NCI-H510A (cell line): ENCODE measurements at regions not wholly inside any gene's neighbourhood (a gene's known extent, or its start where the extent isn't known, plus 50 kb on each side); places are given as distances from the start of the nearest gene placed in this dataset.
"Not testable (repeated sequence)": the region's sequence is repeated elsewhere in the genome, so short reads cannot be mapped to it uniquely, and the experiment has no call there.

Experiments
- DNase-seq: peaks from one replicate; lab custom pipeline; 2025; lab: John Stamatoyannopoulos, UW

DNA sequence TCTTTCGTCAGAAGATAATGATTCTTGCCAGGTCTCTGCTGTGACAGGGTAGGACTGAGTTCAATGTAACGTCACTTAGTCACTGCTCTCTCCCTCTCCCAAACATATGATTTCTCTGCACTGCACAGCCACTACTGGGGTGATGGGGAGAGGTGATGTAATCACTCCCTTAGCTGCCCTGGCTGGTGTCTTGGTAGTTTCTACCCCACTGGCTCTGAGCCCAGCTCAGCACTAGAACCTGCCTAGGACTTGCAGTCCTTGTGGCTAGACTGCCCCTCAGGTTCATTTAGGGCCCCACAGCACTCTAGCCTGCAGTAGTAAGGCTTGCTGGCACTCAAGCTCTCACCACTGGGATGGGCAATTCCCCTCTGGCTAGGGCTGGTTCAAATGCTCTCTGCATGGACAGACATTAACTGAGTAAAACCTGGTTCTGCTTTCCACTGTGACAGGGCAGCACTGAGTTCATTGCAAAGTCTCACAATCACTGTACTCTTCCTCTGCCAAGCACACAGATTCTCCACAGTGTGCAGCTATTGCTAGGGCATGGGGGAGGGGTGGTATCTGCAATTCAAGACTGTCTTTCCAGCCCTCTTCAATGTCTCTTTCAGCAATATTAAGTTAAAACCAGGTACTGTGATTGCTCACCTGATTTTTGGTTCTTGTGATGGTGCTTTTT, 571.4 kb upstream of the FAT3 start:
- no peak for DNase-seq

DNA sequence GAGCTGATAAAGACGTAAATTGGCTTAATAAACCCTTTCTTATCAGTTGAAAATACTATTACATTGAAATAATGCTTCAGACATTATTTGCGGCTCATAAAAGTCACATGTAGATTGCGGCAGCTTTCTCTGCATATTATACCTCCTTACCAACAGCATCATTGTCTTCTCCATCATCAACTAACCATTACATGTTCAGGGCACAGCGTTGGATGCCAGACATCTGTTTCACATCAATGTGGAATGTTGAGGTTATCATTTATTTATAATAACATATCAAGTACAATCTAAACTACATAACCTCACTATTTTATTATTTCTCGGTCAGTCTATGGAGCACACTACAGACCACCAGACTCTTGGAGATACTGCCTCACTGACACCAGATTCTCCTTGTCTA, 573.8 kb upstream of the FAT3 start:
- DNase-seq, result no peak

DNA sequence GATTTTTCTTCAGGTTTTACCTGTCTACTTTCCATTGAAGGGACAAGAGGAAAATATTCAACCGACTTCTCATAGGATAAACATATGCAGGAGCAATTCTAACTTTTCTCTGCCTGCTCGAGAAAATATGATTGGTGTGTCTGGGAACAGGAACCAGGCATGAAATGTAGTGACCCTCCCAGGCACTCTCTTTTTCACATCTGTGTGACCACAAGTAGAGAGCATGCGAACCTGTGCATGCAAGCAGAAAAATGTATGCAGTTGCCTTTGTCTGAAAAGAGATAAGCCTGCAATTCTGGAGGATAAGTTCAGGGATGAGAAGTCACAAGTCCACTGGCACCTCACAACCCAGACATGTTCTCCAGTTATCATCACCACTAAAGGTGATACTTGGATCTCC, 583.5 kb upstream of the FAT3 start:
- no peak for DNase-seq

DNA sequence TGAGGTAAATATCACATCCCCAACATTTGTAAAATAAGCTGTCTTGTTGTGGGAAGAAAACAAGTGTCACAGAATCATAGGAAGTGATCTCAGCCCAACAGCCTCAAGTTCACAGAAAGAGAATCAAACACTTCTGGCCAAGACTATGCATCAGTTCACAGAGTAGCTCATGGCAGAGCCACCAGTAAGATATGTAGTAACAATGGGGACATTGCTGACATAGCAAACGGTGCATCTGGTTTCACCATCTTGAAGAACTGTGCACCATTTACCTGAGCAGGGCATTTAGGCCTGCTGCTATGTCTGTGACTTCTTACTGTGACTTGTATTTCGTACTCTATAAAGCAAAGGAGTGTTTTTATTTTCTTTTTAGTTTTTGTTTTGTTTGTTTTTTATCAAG, 585.3 kb upstream of the FAT3 start:
- no peak for DNase-seq

DNA sequence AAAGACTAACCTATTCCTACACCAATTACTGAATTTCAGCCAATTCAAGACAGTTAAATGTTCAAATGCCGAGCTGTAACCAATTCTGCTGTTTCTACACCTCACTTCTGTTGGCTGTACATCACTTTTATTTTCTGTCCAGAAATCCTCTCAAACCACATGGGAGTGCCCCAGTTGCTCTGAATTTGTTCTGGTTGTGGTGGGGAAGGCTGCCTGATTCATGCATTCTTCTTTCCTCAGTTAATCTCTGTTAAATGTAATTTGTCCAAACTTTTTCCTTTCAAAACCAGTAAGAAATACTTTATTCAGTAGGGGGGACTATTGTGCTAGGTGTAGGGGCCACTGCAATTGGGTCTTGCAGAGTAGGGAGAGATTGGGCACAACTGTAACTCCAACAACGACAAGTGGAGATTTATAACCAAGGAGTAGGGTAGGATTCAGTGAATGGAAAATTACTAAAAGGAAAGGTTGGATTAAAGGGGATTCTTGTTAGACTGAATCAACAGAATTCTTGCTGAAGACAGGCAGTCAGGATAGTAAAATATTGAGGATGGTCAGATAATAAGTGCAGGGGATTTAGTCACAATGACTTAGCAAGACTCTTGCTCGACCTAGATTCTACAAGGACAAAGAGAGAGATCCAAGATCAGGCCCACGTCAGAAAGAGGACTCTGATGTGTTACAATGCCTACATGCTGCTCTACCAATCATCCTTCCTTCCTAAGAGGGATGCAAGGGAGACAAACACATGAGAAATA, 593.5 kb upstream of the FAT3 start:
- DNase-seq, result no peak

DNA sequence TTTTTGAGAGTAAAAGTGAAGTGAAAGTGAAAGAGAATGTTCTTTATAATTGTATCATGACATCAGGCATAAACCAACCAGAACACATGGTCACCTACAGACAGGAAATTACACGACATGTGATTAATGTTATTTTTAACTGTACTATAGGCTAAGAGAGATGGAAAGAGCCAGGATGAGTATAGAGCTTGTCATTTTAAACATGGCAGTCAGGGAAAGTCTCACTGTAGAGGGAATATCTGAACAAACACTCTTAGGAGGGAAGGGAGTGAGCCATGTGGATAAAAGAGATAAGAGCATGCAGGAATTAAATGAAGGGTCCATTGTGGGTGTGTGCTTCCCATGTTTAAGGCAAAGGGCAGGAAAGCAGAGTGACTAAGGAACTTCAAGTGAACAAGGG, 599.1 kb upstream of the FAT3 start:
- no peak for DNase-seq

DNA sequence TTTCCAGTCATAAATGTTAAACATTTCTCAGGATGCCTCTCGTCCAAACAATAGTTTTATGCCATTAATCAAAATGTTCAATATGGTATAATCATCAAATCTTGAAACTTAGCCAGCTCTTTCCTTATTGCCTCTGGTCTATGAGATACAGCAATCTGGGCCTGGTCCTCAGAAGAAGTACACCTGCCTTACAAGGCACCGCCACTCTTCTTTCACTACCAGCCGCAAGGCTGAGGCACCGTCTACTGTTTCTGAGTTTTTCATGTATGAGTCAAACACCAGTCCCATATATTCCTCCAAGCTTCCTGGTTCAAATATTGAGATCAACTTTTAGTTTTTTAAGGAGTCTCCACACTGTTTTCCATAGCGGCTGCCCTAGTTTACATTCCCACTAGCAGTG, 600.6 kb upstream of the FAT3 start:
- DNase-seq, result no peak

DNA sequence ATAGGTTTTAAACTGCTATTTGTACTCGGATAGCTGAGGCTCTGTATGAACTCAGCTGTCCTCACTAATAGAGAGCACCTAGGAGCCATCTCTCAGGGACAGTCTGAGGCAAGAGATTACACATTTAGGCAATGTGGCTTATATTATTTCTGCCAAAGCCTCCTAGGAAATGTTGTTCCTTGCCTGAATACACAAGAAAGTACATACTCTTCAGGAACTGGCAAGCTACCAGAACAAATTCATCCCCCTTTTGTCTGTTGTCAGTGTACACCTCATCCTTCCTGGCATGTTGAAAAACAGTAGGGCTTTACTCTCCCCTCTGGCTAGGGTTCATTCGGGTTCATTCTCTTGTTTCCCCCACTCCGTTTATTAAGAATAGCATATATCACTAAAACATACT, 615.9 kb upstream of the FAT3 start:
- DNase-seq, result no peak

DNA sequence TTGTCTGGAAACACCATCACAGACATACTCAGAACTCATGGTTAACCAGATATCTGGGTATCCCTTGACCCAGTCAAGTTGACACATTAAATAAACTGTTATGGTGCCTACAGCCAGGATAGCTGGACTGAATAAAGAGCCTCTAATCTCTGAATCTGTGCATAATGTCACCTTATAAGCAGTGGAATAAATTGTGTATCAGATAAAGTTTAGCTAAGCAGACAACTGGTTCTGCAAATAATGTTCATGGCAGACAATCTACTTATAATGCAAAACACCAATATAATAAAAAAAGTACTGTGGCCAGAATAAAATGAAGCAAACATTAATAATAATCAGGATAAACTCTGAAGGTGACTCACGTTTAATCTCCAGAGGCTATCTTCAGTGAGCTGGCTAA, 628.5 kb upstream of the FAT3 start:
- no peak for DNase-seq

DNA sequence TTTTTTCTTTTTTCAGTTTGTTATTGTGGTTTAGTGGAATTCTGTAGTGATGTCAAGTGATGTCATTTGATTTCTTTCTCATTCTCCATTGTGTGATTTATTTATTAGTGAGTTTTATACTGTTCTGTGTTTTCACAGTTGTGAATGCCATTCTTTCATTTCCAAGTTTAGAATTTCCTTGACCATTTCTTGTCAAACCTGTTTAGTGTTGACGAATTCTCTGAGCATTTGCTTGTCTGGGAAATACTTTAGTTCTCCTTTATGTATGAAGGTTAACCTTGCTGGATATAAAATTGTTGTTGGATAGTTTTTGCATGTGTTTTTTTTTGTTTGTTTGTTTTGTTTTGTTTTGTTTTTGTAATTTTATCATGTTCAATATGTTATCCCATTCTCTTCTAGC, 633.6 kb upstream of the FAT3 start:
- no peak for DNase-seq

DNA sequence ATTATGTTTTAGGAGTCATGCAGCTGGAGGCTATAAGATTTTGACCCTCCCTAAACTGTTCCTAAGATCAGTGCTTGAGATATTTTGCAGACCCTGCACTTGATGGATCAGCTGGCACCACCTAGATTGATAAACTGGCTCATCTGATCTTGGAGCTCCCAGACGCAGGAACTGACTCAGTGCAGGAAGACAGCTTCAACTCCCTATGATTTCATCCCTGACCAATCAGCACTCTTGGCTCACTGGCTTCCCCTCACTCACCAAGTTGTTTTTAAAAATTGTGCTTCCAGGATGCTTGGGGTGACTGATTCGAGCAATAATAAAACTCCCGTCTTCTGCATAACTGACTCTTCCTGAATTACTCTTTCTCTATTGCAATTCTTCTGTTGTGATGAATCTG, 637.5 kb upstream of the FAT3 start:
- DNase-seq, result no peak

DNA sequence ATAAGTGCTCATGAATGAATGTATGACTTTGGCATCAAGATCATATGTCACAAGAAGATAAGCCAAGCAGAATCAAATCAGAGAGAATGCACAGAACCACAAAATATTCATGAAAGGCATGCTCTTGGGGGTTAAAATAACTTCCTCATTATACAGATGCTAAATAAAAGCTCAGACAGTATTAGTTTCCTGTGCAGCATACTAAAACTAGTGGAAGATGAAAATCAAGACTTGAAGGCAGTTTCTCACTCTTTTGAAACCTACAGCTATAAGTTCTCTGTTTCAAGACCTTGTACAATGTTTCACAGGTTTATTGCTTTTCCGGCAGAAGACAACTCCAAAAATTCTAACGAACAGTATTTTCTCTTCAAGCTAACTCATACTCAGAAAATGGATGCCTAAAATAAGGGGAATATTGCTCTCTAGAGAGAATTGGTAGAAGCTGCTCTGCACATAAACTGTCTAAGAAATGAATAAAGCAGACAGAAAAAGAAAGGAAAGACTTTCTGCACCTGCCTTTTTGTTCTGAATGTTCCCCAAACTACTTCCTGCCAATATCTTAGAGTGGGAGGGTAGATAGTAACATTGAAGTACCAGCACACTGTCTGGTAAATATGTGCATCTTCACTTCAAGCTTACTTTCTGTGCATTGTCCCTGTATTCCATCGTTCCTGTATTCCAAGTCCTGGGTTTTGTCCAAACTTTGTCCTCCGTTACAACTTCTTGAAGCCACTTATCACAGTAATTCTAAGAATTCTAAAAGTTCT, 639.4 kb upstream of the FAT3 start:
- DNase-seq, result no peak

DNA sequence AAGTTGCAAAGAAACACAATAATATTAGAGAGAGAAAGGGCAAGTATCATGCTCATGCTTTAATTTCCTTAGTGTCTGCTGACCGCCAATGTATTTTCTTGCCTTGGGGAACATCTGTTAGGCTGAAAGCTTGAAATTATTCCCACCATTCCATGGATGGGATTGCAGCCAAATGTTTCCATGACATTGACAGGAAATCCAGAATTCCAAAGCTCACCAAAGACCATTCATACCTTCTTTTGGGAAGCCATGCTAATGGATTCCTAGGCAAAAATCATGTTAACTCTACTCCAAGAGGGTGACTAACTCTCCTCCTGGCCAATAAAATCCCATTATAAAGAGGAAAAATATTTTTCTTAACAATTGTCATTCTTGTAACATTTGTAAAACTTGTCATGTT, 661.4 kb upstream of the FAT3 start:
- no peak for DNase-seq

DNA sequence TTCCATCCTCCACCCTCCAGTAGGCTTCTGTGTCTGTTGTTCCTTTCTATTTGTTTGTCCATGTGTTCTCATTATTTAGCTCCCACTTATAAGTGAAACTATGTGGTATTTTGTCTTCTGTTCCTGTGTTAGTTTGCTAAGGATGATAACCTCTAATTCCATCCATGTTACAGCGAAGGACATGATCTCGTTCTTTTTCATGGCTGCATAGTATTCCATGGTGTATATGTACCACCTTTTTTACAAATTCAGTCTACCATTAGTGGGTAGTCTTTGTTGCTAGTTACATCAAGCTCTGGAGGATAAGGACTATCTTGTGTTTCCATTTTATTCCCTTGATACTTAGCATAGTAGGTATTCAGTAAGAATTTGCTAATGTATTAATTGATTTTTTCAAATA, 664.2 kb upstream of the FAT3 start:
- DNase-seq, result no peak

DNA sequence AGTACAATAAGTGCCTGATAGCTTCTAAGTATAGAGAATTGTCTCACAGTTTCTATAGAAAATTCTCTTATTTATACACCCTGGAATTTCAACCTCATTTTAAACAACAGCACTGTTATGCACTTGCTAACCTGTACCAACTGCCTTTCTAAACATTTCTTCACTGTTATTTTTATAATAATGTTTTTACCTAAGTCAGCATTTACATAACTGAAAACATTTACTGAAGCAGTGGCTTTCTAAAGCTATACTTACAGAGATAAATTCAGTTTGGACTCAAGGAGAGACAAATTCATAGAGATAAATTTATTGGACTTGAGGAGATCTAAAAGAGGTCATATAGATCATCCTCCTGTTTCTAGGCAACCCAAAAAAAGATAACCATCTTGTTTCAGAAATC, 686.6 kb upstream of the FAT3 start:
- no peak for DNase-seq

DNA sequence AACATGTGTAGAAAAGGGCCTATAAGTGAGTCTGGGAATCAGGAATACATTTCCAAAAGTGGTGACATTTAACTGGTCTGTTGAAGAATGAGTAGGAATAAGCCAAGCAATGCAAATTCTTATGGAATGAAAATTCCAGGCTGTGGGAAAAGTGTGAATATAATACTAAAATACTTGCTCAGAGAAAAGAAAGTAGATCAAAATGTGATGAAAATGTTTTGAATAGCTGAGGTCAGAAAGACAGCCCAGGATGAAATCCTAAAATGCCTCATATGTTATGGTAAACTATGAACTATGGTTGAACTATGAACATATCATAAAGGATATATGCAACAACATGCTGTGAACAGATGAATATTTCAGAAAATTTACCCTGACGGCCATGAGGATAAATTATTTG, 688.3 kb upstream of the FAT3 start:
- no peak for DNase-seq

DNA sequence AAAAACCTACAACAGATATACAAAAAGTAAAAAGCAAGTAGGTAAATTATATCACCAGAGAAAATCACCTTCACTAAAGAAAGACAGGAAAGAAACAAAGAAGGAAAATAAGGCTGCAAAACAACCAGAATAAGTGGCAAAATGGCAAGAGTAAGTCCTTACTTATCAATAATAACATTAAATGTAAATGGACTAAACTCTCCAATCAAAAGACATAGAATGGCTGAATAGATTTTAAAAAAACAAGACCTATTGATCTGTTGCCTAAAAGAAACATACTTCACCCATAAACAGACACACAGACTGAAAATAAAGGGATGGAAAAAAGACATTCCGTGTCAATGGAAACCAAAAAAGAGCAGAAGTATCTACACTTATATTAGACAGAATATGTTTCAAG, 695.7 kb upstream of the FAT3 start:
- DNase-seq, result no peak

DNA sequence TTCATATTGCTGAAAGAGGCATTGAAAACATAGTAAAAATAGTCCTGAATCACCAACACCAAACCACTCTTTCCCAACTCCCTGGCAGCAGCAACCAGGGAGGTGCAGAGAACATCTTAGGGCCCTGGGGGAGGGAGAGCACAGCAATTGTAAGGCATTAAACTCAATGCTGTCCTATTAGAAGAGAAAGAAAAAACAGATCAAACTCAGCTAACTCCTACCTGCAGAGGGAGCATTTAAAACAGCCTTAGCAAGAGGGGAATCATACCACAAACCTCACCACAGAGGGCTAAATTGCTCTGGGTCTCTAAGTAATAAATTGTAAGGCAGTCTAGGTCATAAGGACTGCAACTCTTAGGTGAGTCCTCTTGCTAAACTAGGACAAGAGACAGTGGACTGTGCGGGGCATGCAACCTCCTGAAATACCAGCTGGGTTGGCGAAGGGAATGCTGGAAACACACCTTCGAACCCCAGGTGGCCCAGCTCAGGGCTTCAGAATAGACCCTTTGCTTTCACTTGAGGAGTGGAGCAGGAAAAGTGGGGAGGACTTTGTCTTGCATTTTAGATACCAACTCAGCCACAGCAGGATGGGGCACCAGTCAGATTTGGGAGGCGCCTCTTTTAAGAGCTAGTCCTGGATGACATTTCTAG, 697.1 kb upstream of the FAT3 start:
- no peak for DNase-seq

DNA sequence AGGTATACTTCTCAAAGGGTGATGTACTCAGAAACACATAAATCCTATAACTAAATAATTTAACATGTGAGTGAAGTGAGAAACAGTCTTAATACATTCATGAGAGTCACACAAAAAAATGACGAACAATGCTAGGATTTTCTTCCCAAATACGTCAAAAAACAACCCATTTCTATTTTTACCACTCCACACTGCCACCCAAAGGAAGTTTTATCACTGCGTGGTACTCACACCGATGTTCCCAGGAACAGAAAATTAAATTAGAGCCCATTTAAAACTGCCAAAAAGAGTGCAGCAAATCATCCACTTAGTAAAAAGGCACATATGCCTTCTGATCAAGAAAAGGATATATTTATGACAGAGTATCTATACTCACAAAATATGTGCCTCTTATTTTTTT, 710.9 kb upstream of the FAT3 start:
- no peak for DNase-seq

DNA sequence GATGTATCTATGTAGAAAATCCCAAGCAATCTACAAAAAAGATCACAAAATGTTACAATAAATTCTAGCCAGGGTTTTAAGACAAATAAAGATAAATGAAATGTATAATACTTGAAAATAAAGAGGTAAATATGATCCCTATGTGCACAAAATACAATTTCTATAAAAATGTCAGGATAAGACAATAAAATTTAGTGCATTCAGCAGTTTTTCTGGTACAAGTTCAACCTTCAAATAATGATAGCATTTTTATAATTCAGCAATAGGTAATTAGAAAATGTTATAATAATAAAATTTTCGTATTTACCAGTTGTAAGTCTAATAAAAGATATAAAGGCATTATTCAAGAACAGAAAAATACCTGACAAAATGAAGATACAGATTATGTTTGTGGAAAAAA, 726.8 kb upstream of the FAT3 start:
- no peak for DNase-seq

DNA sequence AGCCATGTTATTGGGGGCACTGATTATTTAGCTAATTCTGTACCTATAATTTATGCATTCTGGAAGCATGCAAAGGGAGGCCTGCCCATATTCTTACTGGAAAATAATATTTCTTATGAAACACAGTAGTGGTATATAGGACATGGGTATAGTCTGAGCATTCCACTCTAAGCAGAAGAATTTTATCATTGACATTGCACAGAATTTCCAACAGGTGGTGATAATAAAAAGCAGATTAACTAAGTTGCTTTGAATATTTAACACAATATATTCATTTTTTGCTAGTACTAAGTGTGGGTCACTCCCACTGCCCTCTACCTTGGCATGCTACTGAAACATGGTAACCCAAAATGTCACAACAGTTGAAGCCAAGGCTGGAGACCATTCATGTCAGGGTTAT, 728.8 kb upstream of the FAT3 start:
- DNase-seq, result no peak

DNA sequence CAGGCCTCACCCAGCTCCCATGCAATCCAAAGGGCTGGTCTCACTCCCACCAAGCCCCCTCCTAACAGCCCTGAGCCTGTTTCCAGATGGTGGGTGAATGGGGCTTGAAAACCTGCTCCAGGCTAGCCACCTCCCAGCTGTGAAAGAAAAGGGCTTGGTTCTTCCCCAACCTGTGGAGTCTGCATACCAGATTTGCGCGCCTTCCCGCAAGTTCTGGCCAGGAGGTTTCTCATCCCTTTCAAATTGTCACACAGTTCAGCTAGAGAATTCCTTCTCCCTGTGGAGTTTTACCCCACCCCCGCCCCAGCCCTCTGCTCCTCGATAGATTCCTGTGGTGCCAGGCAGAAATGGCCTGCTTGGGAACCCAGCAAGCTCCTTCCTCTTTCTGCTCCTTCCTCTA, 734.6 kb upstream of the FAT3 start:
- DNase-seq, result no peak

DNA sequence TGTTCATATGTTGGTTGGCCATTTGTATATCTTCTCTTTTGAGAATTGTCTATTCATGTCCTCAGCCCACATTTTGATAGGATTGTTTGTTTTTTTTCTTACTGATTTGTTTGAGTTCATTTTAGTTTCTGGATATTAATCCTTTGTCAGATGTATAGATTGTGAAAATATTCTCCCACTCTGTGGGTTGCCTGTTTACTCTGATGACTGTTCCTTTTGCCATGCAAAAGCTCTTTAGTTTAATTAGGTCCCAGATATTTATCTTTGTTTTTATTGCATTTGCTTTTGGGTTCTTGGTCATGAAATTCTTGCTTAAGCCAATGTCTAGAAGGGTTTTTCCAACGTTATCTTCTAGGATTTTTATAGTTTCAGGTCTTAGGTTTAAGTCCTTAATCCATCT, 740.7 kb upstream of the FAT3 start:
- DNase-seq, result not testable (repeated sequence)
